NCI-H446 treated with DMSO at 0.1 percent for 48 hours (cell line): ENCODE measurements at regions not wholly inside any gene's neighbourhood (a gene's known extent, or its start where the extent isn't known, plus 50 kb on each side); places are given as distances from the start of the nearest gene placed in this dataset.

Experiments
- DNase-seq: peaks from one replicate; lab custom pipeline; 2025; lab: John Stamatoyannopoulos, UW

DNA sequence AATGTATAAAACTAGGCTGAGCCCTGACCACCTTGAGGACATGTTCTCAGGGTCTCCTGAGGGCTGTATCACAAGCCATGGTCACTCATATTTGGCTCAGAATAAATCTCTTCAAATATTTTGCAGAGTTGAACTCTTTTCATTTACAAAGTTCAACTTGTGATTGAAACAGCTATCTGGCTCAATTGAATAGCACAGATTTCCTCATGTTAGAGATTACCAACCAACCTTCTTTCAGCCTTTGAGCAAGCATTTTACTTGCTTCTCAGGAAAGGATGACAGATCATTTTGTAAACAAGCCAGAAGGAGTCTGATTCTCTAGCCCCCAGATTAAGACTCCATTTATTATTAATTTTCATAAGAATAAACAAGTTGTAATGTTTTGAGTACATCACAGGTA is 111.0 kb upstream of the DOK5 start:
- no peak for DNase-seq

DNA sequence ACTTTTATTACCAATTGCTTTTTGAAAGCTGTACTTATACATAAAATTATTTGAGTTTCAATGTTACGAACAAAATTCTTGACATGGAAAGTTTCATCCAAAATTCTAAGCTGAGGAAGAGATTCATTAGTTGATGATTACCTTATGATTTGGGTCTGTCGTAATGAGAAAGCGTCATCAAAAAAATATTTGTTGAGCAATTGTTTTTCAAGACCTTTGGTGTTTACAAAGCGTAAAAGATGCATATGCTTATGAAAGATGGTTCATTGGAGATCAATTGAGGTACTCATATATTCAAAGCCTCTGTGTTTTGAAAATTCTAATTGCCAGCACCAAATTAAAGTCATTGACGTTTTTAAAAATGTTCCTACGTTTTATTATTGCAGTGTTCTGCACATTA is 110.5 kb upstream of the DOK5 start:
- DNase-seq: no peak

- no peak for DNase-seq
Measured at GRCh38 chr20:54366669-54367344, 108.6 kb upstream of the DOK5 start.

GRCh38 chr20:54368570-54368969 is 106.8 kb upstream of the DOK5 start:
- no peak for DNase-seq

GRCh38 chr20:54372313-54372712 is 103.1 kb upstream of the DOK5 start:
- DNase-seq: no peak

DNA sequence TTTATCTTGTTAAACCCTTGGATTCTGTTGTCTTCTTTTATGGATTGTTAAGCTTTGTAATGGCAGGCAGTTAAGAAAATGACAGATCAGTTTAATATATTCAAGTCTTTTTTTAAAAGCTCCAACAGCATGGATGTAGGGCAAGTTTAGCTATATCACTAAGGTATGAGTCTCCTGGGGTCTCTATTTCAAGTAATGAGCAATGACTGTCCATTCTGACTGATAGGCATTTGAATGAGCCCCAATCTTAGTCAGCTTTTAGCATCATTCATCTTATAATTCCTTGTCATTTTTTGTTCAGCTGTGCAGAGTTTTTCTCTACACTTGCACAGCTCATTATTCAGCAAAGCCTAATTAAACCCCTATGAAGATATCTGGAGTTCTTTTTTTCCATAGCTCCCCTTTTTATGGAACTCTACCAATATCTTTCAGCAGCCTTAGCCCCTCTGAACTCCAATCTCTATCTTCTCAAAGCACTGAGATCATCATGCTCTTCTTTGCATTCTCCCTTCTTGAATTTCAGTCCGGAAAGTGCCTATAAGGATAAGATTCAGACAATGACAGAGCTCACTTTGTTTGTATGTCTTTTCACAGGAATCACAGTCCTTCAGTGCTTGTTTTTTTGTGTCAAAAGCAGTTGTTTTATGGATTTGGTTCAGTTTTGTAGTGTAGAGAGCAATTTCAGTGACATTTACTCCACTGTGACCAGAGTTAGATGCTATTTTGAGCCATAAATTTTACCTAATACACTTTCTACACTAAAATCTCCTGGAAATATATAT is 97.2 kb upstream of the DOK5 start:
- no peak for DNase-seq

GRCh38 chr20:54379893-54380584 is 95.4 kb upstream of the DOK5 start:
- no peak for DNase-seq

- no peak for DNase-seq
Measured at GRCh38 chr20:54382419-54382818, 93.0 kb upstream of the DOK5 start.

DNA sequence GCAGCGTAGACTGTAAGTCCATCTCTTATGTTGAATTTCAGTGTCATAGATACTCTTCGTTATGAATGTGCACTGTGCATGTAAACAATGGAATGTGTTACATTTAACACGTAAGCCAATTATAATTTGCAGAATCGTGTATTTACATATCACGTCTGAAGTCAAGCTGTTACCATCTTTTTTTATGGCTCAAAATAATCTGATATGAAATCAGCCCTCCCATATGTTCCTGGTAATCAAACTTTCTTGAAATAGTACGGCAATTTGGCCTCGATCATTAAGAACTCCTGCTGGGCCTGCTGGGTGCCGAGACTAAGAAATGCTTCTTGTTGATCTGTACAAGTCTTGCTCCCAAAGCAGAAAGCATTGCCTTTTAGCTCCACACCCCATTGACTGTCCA is 89.6 kb upstream of the DOK5 start:
- no peak for DNase-seq

GRCh38 chr20:54389596-54390280 is 85.7 kb upstream of the DOK5 start:
- DNase-seq: no peak

- DNase-seq: no peak
Measured at GRCh38 chr20:54397292-54398140, 77.9 kb upstream of the DOK5 start.

- DNase-seq: no peak
Measured at GRCh38 chr20:54398814-54399213, 76.6 kb upstream of the DOK5 start.

GRCh38 chr20:54405540-54405939 is 69.9 kb upstream of the DOK5 start:
- DNase-seq: no peak

GRCh38 chr20:54407459-54407858 is 67.9 kb upstream of the DOK5 start:
- DNase-seq: no peak

- no peak for DNase-seq
Measured at GRCh38 chr20:54415967-54416366, 59.4 kb upstream of the DOK5 start.

GRCh38 chr20:54416770-54417169 is 58.6 kb upstream of the DOK5 start:
- DNase-seq: no peak

DNA sequence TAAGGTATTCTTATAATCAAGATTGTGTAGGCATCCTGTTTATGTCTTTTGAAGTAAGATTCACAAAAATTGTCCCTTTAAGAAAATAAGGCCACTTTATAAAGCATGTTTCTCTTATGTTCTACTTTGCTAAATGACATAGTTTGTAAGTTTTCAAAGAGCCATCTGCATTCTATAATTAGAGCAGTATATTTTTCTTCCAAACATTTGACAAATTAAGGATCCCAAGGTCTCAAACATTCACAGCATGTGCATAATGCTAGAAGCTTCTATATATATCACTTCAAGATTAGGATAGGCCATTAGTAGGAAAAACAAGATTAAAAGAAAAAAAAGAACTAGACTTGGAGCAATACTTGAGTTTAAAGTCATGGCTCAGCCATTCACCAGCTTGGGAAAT is 55.9 kb upstream of the DOK5 start:
- DNase-seq: no peak
